ENCODE measurements at regions not wholly inside any gene's neighbourhood (a gene's known extent, or its start where the extent isn't known, plus 50 kb on each side); places are given as distances from the start of the nearest gene placed in this dataset.

DNA sequence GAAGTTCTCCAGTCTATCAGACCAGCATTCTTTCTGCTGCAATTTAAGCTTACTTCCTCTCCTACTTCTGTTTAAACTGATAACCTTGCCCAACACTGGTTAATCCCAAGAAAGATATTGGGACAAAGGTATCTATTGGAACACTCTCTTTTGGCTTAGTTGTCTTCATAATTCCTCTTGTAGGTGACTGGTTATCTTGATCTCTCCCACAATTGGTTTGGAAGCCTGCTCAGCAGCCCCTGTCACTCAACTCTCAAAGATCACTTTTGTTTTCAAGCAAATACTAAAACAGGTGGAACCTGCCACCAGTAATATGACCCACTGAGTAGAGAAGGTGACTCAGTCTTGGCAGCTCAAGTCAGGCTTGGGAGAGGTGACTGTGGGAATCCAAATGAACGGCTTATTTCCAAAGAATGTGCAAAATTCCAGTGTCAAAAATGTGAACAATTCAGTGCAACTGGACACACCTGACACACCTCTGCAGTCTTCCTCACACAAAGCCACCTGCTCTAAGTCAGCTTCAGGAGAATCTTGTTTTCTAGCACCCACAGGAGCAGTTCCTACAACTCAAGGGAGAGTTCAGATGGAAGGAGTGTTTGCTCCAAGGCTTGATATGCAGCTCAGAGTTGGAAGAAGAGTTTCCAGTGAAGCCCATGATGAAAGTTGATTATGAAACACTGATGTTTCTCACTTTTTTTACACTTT lies 83.2 kb upstream of the SLC38A2 start:
- intact Hi-C loops (cut with micrococcal nuclease) = loop anchor here (5.0 to 10.0 kb wide), 2 partner anchors 248 to 471 kb away; no protein-coding TSS in a partner anchor
- peaks cover 71% of the 10 kb centered on the region for H3K4me1 Mint-ChIP-seq (ENCODE audit: low read depth)
- DNase-seq (ENCODE audit: low spot score) = no peak
- H3K27me3 Mint-ChIP-seq (ENCODE audit: insufficient read depth) = no peaks in the 10 kb centered on the region
- H3K4me3 Mint-ChIP-seq = peak overlapping the region; percentile 9
- H3K9me3 Mint-ChIP-seq = no peaks in the 10 kb centered on the region
- peak overlapping the region; percentile 54 for H3K27ac Mint-ChIP-seq
- H3K36me3 Mint-ChIP-seq (ENCODE audit: low read depth) = peaks cover 6% of the 10 kb centered on the region

- Mint-ChIP-seq H3K4me3 (no peak overlapping the region), H3K9me3 (no peaks in the 10 kb centered on the region), H3K36me3 (ENCODE audit: low read depth) (peaks cover 6% of the 10 kb centered on the region), H3K4me1 (ENCODE audit: low read depth) (peaks cover 71% of the 10 kb centered on the region), H3K27ac (peak overlapping the region; percentile 1), H3K27me3 (ENCODE audit: insufficient read depth) (no peaks in the 10 kb centered on the region)
- DNase-seq (ENCODE audit: low spot score) = no peak
- intact Hi-C loops (cut with micrococcal nuclease) = loop anchor here (5.0 to 10.0 kb wide), 2 partner anchors 248 to 470 kb away; no protein-coding TSS in a partner anchor
These were observed 82.4 kb upstream of the SLC38A2 start for GRCh38 chr12:46454981-46455380.

- intact Hi-C loops (cut with micrococcal nuclease) = loop anchor here (10.0 kb wide), 1 partner anchor 469 kb away; no protein-coding TSS in a partner anchor
- Mint-ChIP-seq H3K27ac (no peak overlapping the region), H3K4me1 (ENCODE audit: low read depth) (peaks cover 66% of the 10 kb centered on the region), H3K36me3 (ENCODE audit: low read depth) (peaks cover 6% of the 10 kb centered on the region), H3K27me3 (ENCODE audit: insufficient read depth) (no peaks in the 10 kb centered on the region), H3K4me3 (no peak overlapping the region), H3K9me3 (no peaks in the 10 kb centered on the region)
- no peak for DNase-seq (ENCODE audit: low spot score)
These were observed 80.9 kb upstream of the SLC38A2 start for GRCh38 chr12:46453428-46453827.

DNA sequence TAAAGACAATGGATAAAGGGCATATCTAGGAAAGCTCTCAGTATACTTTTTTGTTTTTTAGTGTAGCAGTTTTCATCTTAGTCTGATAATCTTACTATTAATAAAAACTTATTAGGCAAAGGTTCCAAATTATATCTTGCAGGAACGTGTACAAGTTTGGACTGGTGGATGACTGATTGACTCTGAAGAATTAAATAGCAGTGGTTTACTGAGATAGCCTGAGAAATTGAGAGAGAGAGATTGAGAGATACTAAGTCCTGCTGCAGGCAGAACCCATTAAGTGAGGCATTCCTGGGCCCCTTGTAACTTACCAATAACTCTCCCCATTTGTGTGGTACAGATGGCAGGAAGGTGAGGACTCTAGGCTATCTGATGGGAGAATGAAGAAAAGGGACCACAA lies 80.2 kb upstream of the SLC38A2 start:
- H3K4me1 Mint-ChIP-seq (ENCODE audit: low read depth) = peaks cover 59% of the 10 kb centered on the region
- intact Hi-C loops (cut with micrococcal nuclease) = loop anchor here (10.0 kb wide), 1 partner anchor 468 kb away; no protein-coding TSS in a partner anchor

GRCh38 chr12:46452061-46452615 lies 79.6 kb upstream of the SLC38A2 start:
- Mint-ChIP-seq H3K4me3 (no peak overlapping the region), H3K36me3 (ENCODE audit: low read depth) (peaks cover 9% of the 10 kb centered on the region), H3K4me1 (ENCODE audit: low read depth) (peaks cover 57% of the 10 kb centered on the region), H3K27me3 (ENCODE audit: insufficient read depth) (no peaks in the 10 kb centered on the region), H3K27ac (no peak overlapping the region), H3K9me3 (no peaks in the 10 kb centered on the region)
- DNase-seq (ENCODE audit: low spot score) = no peak
- intact Hi-C loops (cut with micrococcal nuclease) = loop anchor here (10.0 kb wide), 1 partner anchor 467 kb away; no protein-coding TSS in a partner anchor

More for the DNA sequence above, 80.2 kb upstream of the SLC38A2 start:
- no peak overlapping the region for H3K4me3 Mint-ChIP-seq
- no peak overlapping the region for H3K27ac Mint-ChIP-seq
- no peaks in the 10 kb centered on the region for H3K27me3 Mint-ChIP-seq (ENCODE audit: insufficient read depth)
- peaks cover 9% of the 10 kb centered on the region for H3K36me3 Mint-ChIP-seq (ENCODE audit: low read depth)
- no peaks in the 10 kb centered on the region for H3K9me3 Mint-ChIP-seq
- no peak for DNase-seq (ENCODE audit: low spot score)

DNA sequence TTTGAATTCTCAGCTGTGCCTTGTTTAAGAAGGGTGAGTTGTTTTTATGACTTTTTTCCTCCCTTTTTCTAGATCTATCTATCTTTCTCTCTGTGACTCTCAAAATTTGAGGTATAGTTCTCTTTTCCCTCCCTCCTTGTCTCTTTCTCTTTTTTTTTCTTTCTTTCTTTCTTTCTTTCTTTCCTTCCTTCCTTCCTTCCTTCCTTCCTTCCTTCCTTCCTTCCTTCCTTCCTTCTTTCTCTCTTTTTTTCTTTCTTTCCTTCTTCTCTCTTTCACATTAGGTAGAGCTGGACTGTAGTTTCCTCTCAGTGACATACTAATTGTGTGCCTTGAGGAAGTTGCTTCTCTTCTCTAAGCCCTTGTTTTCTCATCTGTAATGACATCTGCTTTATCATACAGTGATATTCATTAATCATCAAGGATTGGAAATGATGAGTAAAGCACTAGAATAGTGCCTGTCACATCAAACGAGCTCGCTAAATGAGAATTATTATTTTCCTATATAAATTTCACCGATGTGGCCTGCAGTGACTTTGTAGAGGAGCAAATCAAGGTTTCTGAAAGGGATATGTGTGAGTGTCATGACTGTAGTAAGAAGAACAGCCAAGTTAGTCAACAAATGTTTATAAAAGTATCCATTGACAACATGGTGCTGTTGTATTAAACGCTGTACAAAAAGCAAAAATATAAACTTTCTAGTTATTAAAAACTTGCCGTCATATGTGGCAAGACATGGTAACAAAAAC lies 78.9 kb upstream of the SLC38A2 start:
- Mint-ChIP-seq H3K4me1 (ENCODE audit: low read depth) (peaks cover 55% of the 10 kb centered on the region), H3K9me3 (no peaks in the 10 kb centered on the region), H3K27ac (peak overlapping the region; percentile 59), H3K4me3 (no peak overlapping the region), H3K27me3 (ENCODE audit: insufficient read depth) (no peaks in the 10 kb centered on the region), H3K36me3 (ENCODE audit: low read depth) (peaks cover 9% of the 10 kb centered on the region)
- no peak for DNase-seq (ENCODE audit: low spot score)
- intact Hi-C loops (cut with micrococcal nuclease) = loop anchor here (2.0 to 10.0 kb wide), 2 partner anchors 21 to 467 kb away; no protein-coding TSS in a partner anchor

GRCh38 chr12:46450279-46450748 lies 77.7 kb upstream of the SLC38A2 start:
- peaks cover 53% of the 10 kb centered on the region for H3K4me1 Mint-ChIP-seq (ENCODE audit: low read depth)
- intact Hi-C loops (cut with micrococcal nuclease) = loop anchor here (2.0 to 10.0 kb wide), 2 partner anchors 20 to 466 kb away; no protein-coding TSS in a partner anchor
- H3K9me3 Mint-ChIP-seq = no peaks in the 10 kb centered on the region
- no peak overlapping the region for H3K27ac Mint-ChIP-seq
- DNase-seq (ENCODE audit: low spot score) = no peak
- peaks cover 7% of the 10 kb centered on the region for H3K36me3 Mint-ChIP-seq (ENCODE audit: low read depth)
- no peak overlapping the region for H3K4me3 Mint-ChIP-seq
- no peaks in the 10 kb centered on the region for H3K27me3 Mint-ChIP-seq (ENCODE audit: insufficient read depth)

DNA sequence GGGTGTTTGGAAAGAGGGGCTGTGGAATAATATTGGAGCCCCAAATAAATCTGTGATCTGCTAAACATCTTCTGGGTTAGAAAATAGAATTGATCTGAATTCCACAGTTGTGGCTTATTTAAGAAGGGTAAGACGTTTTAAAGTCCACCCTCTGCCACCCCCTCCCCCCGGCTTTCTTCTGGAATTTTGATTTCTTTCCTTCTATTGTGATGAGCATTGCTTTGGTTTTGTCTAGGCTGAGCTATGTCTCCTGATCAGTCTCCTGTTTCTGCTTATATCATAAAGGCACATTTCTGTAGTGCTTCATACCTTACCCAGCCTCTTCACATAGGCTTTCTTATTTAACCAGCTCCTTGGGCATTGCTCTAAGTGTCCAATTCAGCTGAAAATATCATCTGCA lies 77.3 kb upstream of the SLC38A2 start:
- intact Hi-C loops (cut with micrococcal nuclease) = loop anchor here (2.0 to 10.0 kb wide), 2 partner anchors 19 to 465 kb away; no protein-coding TSS in a partner anchor
- H3K27ac Mint-ChIP-seq = no peak overlapping the region
- no peak for DNase-seq (ENCODE audit: low spot score)
- H3K4me1 Mint-ChIP-seq (ENCODE audit: low read depth) = peaks cover 52% of the 10 kb centered on the region
- peaks cover 7% of the 10 kb centered on the region for H3K36me3 Mint-ChIP-seq (ENCODE audit: low read depth)
- no peaks in the 10 kb centered on the region for H3K9me3 Mint-ChIP-seq
- H3K27me3 Mint-ChIP-seq (ENCODE audit: insufficient read depth) = no peaks in the 10 kb centered on the region
- no peak overlapping the region for H3K4me3 Mint-ChIP-seq

- Mint-ChIP-seq H3K4me1 (ENCODE audit: low read depth) (peaks cover 48% of the 10 kb centered on the region), H3K27ac (no peak overlapping the region), H3K4me3 (no peak overlapping the region), H3K27me3 (ENCODE audit: insufficient read depth) (no peaks in the 10 kb centered on the region), H3K36me3 (ENCODE audit: low read depth) (peaks cover 7% of the 10 kb centered on the region), H3K9me3 (no peaks in the 10 kb centered on the region)
- no peak for DNase-seq (ENCODE audit: low spot score)
- intact Hi-C loops (cut with micrococcal nuclease) = no loop called here
These were observed 76.7 kb upstream of the SLC38A2 start for GRCh38 chr12:46449316-46449715.

GRCh38 chr12:46446645-46447044 lies 74.1 kb upstream of the SLC38A2 start:
- Mint-ChIP-seq H3K27ac (no peak overlapping the region), H3K4me1 (ENCODE audit: low read depth) (peaks cover 49% of the 10 kb centered on the region), H3K9me3 (no peaks in the 10 kb centered on the region), H3K36me3 (ENCODE audit: low read depth) (peaks cover 5% of the 10 kb centered on the region), H3K27me3 (ENCODE audit: insufficient read depth) (no peaks in the 10 kb centered on the region), H3K4me3 (no peak overlapping the region)
- intact Hi-C loops (cut with micrococcal nuclease) = no loop called here
- DNase-seq (ENCODE audit: low spot score) = no peak

DNA sequence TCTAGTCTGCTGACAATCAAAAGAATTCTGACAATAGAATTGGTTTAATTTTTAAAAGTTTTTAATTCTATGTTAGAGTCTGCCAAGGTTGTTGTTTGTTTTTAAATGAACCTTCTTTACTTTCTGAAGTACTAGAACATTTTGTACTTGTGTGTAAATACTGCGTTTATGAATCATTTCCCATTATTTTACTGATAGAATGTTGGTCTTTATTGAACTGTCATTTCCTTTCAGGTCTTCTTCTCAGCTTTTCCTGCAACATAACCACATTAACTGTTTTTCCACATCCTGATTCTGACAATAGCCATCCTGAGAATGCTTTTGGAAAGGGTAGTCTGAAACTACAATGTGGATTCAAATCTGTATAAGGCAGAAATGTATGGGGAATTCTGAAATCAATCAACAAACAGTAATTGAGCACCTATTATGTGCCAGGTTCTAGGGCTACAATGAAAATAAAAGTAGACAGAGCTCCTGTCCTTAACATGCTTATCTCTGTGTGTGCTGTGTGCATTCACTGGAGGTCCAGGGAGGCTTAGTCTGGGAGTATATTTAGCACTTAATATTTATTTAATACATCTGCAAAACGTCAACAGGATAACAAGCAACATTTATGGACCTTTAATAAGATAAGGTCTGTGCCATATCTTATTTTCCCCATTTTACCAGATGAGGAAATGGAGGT lies 73.1 kb upstream of the SLC38A2 start:
- intact Hi-C loops (cut with micrococcal nuclease) = no loop called here
- Mint-ChIP-seq H3K27me3 (ENCODE audit: insufficient read depth) (no peaks in the 10 kb centered on the region), H3K27ac (no peak overlapping the region), H3K9me3 (no peaks in the 10 kb centered on the region), H3K4me3 (no peak overlapping the region), H3K4me1 (ENCODE audit: low read depth) (peaks cover 42% of the 10 kb centered on the region), H3K36me3 (ENCODE audit: low read depth) (peaks cover 3% of the 10 kb centered on the region)
- DNase-seq (ENCODE audit: low spot score) = no peak

- DNase-seq (ENCODE audit: low spot score) = no peak
- H3K9me3 Mint-ChIP-seq = no peaks in the 10 kb centered on the region
- peaks cover 3% of the 10 kb centered on the region for H3K36me3 Mint-ChIP-seq (ENCODE audit: low read depth)
- H3K4me3 Mint-ChIP-seq = no peak overlapping the region
- H3K27me3 Mint-ChIP-seq (ENCODE audit: insufficient read depth) = no peaks in the 10 kb centered on the region
- intact Hi-C loops (cut with micrococcal nuclease) = no loop called here
- peak overlapping the region; percentile 30 for H3K27ac Mint-ChIP-seq
- peaks cover 36% of the 10 kb centered on the region for H3K4me1 Mint-ChIP-seq (ENCODE audit: low read depth)
These were observed 72.5 kb upstream of the SLC38A2 start for GRCh38 chr12:46445093-46445492.
